Right atrium auricular region (tissue), 2 donors: ENCODE measurements at regions not wholly inside any gene's neighbourhood (a gene's known extent, or its start where the extent isn't known, plus 50 kb on each side); places are given as distances from the start of the nearest gene placed in this dataset.

Source experiments
- DNase-seq: peaks from one replicate; pipeline ENCODE4 v3.0.0-alpha.2; 2019; ENCODE audit warnings: low spot score
- H3K27ac ChIP-seq, 2 donors: fragments of 200-600 bp; sonication (generic); 1 replicate in 1 of 2; 2 replicates in 1 of 2; pipeline ENCODE4 v1.5.1; 2016 to 2019
- H3K27me3 ChIP-seq, 2 donors: fragments of 200-600 bp; sonication (generic); one replicate each; pipeline versions ENCODE4 v1.5.1 to v1.6.0; 2017 to 2019
- H3K36me3 ChIP-seq: fragments of 200-600 bp; sonication (generic); one replicate; pipeline ENCODE4 v1.5.1; 2016
- H3K4me1 ChIP-seq, 2 donors: fragments of 200-600 bp; sonication (generic); one replicate each; pipeline versions ENCODE4 v1.5.1 to v1.6.0; 2017 to 2019
- H3K4me3 ChIP-seq, 2 donors: fragments of 200-600 bp; sonication (generic); 1 replicate in 1 of 2; 2 replicates in 1 of 2; pipeline ENCODE4 v1.5.1; 2017 to 2019; ENCODE audit warnings: mild to moderate bottlenecking in 1 of 2, moderate library complexity in 1 of 2
- H3K9me3 ChIP-seq, 2 donors: fragments of 200-600 bp; sonication (generic); one replicate each; pipeline ENCODE4 v1.5.1; 2019
- TF ChIP-seq, protein P1 (sequence below), 2 donors: fragments of 200-600 bp; sonication (generic); IDR thresholded peaks; one replicate each; pipeline ENCODE4 v1.5.1; 2019; ENCODE audit warnings: antibody characterized with exemption in 2 of 2

- H3K27me3 ChIP-seq = no peaks in the 10 kb centered on the region
Measured at GRCh38 chr2:122999821-123000220, 1025.3 kb upstream of the CNTNAP5 start.

DNA sequence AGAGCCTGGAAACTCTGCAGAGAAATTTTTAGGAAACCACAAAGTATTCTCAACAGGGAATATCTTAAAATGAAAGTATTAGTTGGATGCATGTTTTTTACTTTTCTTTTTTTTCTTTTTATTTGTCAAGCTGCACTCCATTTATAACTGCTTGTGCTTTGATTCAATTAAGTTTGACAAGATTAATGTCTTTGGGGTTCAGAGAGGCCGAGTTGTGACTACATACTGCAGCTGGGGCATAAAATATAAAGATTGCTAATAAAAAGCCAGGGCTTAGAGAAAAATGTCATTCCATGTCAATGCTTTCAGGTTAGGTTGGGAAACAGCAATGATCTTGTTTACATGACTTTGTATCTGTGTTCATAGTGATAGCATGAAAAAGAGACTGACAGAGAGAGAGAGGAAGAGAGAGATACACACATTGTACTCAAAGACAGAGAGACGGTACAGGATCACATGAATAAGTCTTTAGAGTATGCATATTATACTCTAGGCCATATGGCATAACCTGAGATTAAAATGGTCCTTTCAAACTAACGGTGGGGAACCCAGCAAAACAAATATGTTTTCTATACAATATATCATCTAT lies 1022.3 kb upstream of the CNTNAP5 start:
- DNase-seq = no peak
- no peak overlapping the region for H3K27ac ChIP-seq
- H3K9me3 ChIP-seq = peaks cover 0 to 15% of the 10 kb centered on the region in 2 donors
- TF ChIP-seq, protein P1, sequence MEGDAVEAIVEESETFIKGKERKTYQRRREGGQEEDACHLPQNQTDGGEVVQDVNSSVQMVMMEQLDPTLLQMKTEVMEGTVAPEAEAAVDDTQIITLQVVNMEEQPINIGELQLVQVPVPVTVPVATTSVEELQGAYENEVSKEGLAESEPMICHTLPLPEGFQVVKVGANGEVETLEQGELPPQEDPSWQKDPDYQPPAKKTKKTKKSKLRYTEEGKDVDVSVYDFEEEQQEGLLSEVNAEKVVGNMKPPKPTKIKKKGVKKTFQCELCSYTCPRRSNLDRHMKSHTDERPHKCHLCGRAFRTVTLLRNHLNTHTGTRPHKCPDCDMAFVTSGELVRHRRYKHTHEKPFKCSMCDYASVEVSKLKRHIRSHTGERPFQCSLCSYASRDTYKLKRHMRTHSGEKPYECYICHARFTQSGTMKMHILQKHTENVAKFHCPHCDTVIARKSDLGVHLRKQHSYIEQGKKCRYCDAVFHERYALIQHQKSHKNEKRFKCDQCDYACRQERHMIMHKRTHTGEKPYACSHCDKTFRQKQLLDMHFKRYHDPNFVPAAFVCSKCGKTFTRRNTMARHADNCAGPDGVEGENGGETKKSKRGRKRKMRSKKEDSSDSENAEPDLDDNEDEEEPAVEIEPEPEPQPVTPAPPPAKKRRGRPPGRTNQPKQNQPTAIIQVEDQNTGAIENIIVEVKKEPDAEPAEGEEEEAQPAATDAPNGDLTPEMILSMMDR (IDR thresholded peaks at IDR 0.05) = no peak
- H3K36me3 ChIP-seq = no peaks in the 10 kb centered on the region
- no peaks in the 10 kb centered on the region for H3K27me3 ChIP-seq
- H3K4me3 ChIP-seq = no peak overlapping the region
- no peaks in the 10 kb centered on the region for H3K4me1 ChIP-seq

More at GRCh38 chr2:122999821-123000220, 1025.3 kb upstream of the CNTNAP5 start:
- no peak overlapping the region for H3K4me3 ChIP-seq
- H3K36me3 ChIP-seq = no peaks in the 10 kb centered on the region
- TF ChIP-seq, protein P1 (IDR thresholded peaks at IDR 0.05) = no peak
- H3K4me1 ChIP-seq = no peaks in the 10 kb centered on the region
- H3K27ac ChIP-seq = no peak overlapping the region
- no peaks in the 10 kb centered on the region for H3K9me3 ChIP-seq
- DNase-seq = no peak

GRCh38 chr2:123015186-123015585 lies 1009.9 kb upstream of the CNTNAP5 start:
- TF ChIP-seq, protein P1 (IDR thresholded peaks at IDR 0.05) = no peak
- Histone ChIP-seq H3K4me1 (no peaks in the 10 kb centered on the region), H3K36me3 (no peaks in the 10 kb centered on the region), H3K4me3 (no peak overlapping the region), H3K9me3 (no peaks in the 10 kb centered on the region), H3K27me3 (no peaks in the 10 kb centered on the region), H3K27ac (no peak overlapping the region)
- no peak for DNase-seq

DNA sequence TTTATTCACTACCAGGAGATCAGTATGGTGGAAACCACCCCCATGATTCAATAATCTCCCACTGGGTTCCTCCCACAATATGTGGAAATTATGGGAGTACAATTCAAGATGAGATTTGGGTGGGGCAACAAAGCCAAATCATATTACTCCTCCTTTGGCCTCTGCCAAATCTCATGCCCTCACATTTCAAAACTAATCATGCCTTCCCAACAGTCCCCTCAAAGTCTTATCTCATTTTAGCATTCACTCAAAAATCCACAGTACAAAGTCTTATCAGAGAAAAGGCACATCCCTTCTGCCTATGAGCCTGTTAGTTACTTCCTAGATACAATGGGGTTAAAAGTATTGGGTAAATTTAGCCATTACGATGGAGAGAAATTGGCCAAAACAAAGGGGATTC lies 989.5 kb upstream of the CNTNAP5 start:
- no peaks in the 10 kb centered on the region for H3K27me3 ChIP-seq
- DNase-seq = no peak
- peaks cover 0 to 22% of the 10 kb centered on the region in 2 donors for H3K9me3 ChIP-seq

DNA sequence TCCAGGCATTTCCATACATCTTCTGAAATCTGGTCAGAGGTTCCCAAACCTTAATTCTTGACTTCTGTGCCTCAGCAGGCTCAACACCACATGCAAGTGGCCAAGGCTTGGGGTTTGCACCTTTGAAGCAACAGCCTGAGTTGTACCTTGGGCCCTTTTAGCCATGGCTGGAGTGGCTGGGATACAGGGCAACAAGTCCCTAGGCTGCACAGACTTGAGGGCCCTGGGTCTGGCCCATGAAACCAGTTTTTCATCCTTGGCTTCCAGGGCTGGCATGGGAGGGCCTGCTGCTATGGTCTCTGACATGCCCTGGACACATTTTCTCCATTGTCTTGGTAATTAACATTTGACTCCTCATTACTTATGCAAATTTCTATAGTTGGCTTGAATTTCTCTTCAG lies 988.8 kb upstream of the CNTNAP5 start:
- TF ChIP-seq, protein P1 (IDR thresholded peaks at IDR 0.05) = no peak
- no peak overlapping the region for H3K27ac ChIP-seq
- H3K27me3 ChIP-seq = no peaks in the 10 kb centered on the region
- H3K9me3 ChIP-seq = peaks cover 0 to 22% of the 10 kb centered on the region in 2 donors
- no peaks in the 10 kb centered on the region for H3K36me3 ChIP-seq
- no peaks in the 10 kb centered on the region for H3K4me1 ChIP-seq
- no peak for DNase-seq
- no peak overlapping the region for H3K4me3 ChIP-seq

More for the DNA sequence above, 989.5 kb upstream of the CNTNAP5 start:
- TF ChIP-seq, protein P1 (IDR thresholded peaks at IDR 0.05) = no peak
- H3K4me1 ChIP-seq = no peaks in the 10 kb centered on the region
- no peak overlapping the region for H3K4me3 ChIP-seq
- H3K36me3 ChIP-seq = no peaks in the 10 kb centered on the region
- H3K27ac ChIP-seq = no peak overlapping the region

- peaks cover 0 to 5% of the 10 kb centered on the region in 2 donors for H3K9me3 ChIP-seq
- H3K27me3 ChIP-seq = no peaks in the 10 kb centered on the region
- H3K27ac ChIP-seq = no peak overlapping the region
- no peak overlapping the region for H3K4me3 ChIP-seq
- H3K4me1 ChIP-seq = no peaks in the 10 kb centered on the region
- DNase-seq = no peak
- TF ChIP-seq, protein P1 (IDR thresholded peaks at IDR 0.05) = no peak
- no peaks in the 10 kb centered on the region for H3K36me3 ChIP-seq
Measured at GRCh38 chr2:123040506-123040905, 984.6 kb upstream of the CNTNAP5 start.
